HL-60 (cell line): ENCODE measurements at regions not wholly inside any gene's neighbourhood (a gene's known extent, or its start where the extent isn't known, plus 50 kb on each side); places are given as distances from the start of the nearest gene placed in this dataset.

ENCODE experiments used
- DNase-seq, 2 experiments: peaks; one replicate each; pipeline ENCODE4 v3.0.0-alpha.2; 2010 to 2020; ENCODE audit warnings: low read depth in 1 of 2, low spot score in 1 of 2
- H3K27ac ChIP-seq: fragments of 250-450 bp; sonication (Bioruptor Pico); replicated peaks from 2 replicates; pipeline ENCODE4 v1.5.1; 2020; ENCODE audit warnings: mild to moderate bottlenecking, moderate library complexity
- H3K27me3 ChIP-seq: fragments of 250-450 bp; sonication (Bioruptor Pico); 2 replicates; pipeline ENCODE4 v1.5.1; 2021; ENCODE audit warnings: mild to moderate bottlenecking, moderate library complexity; ENCODE audit not compliant: insufficient read depth, poor library complexity, severe bottlenecking
- H3K4me3 ChIP-seq: replicated peaks from 2 replicates; pipeline ENCODE4 v1.5.1; 2011; ENCODE audit warnings: mild to moderate bottlenecking, control low read depth, low read length; ENCODE audit not compliant: insufficient read depth
- GABPA ChIP-seq: IDR thresholded peaks from 2 replicates; pipeline ENCODE4 v1.6.1; 2012; ENCODE audit warnings: low read depth
- POLR2AphosphoS5 ChIP-seq: IDR thresholded peaks from 2 replicates; pipeline ENCODE4 v1.6.1; 2012; ENCODE audit warnings: low read depth
- SPI1 ChIP-seq: IDR thresholded peaks from 2 replicates; pipeline ENCODE4 v1.6.1; 2012; ENCODE audit warnings: low read depth, mild to moderate bottlenecking, borderline replicate concordance
- TF ChIP-seq, protein P1 (sequence below): IDR thresholded peaks from one replicate; pipeline ENCODE4 v1.5.1; 2011; ENCODE audit warnings: low read length, control low read depth, inconsistent platforms; ENCODE audit not compliant: insufficient read depth
- TF ChIP-seq, protein P2 (sequence below): IDR thresholded peaks from 2 replicates; pipeline ENCODE4 v1.6.1; 2012; ENCODE audit warnings: low read depth; ENCODE audit not compliant: insufficient replicate concordance

DNA sequence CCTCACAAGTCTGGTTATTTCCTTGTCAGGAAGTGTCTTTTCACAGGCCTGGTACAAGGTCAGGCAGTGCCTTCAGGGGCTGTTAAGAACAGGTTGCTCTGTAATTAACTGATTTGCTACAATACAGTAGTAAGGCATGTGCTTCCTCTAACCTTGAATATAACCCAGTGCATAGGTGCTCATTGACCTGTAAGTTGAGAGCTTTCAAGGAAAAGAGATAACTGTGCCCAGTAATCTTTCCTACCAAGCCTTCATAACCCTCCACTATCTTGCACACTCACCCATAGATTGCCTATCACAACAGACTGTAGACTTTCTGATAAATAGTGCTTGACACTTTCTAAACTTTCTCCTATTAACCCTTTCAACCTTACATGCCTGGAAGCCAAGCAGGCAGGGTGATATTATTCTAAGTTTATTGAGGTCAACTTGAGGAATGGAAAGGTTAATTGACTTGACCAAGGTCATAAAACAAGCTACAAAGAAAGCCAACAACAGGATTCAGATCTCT, 148.1 kb downstream of the PPARGC1A start:
- DNase-seq = no peak
- Histone ChIP-seq H3K27me3 (no peaks in the 10 kb centered on the region), H3K27ac (no peak overlapping the region), H3K4me3 (no peak overlapping the region)
- TF ChIP-seq, protein P1, sequence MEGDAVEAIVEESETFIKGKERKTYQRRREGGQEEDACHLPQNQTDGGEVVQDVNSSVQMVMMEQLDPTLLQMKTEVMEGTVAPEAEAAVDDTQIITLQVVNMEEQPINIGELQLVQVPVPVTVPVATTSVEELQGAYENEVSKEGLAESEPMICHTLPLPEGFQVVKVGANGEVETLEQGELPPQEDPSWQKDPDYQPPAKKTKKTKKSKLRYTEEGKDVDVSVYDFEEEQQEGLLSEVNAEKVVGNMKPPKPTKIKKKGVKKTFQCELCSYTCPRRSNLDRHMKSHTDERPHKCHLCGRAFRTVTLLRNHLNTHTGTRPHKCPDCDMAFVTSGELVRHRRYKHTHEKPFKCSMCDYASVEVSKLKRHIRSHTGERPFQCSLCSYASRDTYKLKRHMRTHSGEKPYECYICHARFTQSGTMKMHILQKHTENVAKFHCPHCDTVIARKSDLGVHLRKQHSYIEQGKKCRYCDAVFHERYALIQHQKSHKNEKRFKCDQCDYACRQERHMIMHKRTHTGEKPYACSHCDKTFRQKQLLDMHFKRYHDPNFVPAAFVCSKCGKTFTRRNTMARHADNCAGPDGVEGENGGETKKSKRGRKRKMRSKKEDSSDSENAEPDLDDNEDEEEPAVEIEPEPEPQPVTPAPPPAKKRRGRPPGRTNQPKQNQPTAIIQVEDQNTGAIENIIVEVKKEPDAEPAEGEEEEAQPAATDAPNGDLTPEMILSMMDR = no peak
- TF ChIP-seq, protein P2, sequence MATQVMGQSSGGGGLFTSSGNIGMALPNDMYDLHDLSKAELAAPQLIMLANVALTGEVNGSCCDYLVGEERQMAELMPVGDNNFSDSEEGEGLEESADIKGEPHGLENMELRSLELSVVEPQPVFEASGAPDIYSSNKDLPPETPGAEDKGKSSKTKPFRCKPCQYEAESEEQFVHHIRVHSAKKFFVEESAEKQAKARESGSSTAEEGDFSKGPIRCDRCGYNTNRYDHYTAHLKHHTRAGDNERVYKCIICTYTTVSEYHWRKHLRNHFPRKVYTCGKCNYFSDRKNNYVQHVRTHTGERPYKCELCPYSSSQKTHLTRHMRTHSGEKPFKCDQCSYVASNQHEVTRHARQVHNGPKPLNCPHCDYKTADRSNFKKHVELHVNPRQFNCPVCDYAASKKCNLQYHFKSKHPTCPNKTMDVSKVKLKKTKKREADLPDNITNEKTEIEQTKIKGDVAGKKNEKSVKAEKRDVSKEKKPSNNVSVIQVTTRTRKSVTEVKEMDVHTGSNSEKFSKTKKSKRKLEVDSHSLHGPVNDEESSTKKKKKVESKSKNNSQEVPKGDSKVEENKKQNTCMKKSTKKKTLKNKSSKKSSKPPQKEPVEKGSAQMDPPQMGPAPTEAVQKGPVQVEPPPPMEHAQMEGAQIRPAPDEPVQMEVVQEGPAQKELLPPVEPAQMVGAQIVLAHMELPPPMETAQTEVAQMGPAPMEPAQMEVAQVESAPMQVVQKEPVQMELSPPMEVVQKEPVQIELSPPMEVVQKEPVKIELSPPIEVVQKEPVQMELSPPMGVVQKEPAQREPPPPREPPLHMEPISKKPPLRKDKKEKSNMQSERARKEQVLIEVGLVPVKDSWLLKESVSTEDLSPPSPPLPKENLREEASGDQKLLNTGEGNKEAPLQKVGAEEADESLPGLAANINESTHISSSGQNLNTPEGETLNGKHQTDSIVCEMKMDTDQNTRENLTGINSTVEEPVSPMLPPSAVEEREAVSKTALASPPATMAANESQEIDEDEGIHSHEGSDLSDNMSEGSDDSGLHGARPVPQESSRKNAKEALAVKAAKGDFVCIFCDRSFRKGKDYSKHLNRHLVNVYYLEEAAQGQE = no peak
- TF ChIP-seq SPI1 (no peak), POLR2AphosphoS5 (no peak), GABPA (no peak)

DNA sequence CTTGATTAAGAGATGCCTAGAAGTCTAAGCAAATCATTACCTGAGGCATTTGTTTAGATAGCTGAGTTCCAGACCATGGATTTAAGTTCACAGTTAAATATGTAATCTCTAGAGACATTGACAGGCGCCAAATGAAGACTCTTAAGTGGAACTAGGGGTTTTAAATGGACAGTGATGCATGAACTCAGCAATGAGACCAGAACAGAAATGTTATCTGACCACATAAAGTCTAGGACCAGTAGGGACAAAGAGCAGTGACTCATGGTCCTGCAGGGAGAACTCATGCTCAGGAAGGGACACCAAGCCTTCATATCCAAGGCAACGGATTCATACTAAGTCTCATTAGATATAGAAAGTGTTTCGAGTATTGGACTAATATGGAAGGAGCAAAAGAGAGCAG, 152.3 kb downstream of the PPARGC1A start:
- DNase-seq = no peak
- H3K27me3 ChIP-seq = no peaks in the 10 kb centered on the region
- TF ChIP-seq, protein P1 = no peak
- TF ChIP-seq POLR2AphosphoS5 (no peak), SPI1 (no peak), GABPA (no peak)
- TF ChIP-seq, protein P2 = no peak
- no peak overlapping the region for H3K4me3 ChIP-seq
- H3K27ac ChIP-seq = no peak overlapping the region

DNA sequence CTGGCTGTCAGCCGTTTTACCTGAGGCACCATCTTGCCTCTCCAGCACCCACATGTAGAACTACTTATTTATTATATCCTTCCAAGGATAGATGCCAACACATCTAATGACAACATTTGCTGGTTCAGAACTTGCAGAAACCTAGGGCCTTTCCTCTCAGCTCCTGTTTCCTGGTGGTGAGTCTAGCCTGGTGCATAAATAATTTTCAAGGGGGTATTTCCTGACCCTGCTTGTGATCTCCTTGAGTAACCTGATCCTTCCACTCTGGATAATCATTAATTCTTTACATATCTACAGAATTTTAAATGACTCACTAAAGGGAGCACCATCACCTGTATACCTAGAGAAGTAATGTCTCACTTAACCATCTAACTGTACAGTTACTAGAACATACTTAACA, 153.4 kb downstream of the PPARGC1A start:
- TF ChIP-seq, protein P1 = no peak
- TF ChIP-seq GABPA = no peak
- TF ChIP-seq, protein P2 = no peak
- no peak for TF ChIP-seq POLR2AphosphoS5
- TF ChIP-seq SPI1 = no peak
- Histone ChIP-seq H3K4me3 (no peak overlapping the region), H3K27me3 (no peaks in the 10 kb centered on the region), H3K27ac (no peak overlapping the region)
- no peak for DNase-seq
